ENCODE measurements at regions not wholly inside any gene's neighbourhood (a gene's known extent, or its start where the extent isn't known, plus 50 kb on each side); places are given as distances from the start of the nearest gene placed in this dataset.

GRCh38 chr5:135122797-135123196 is 88.8 kb upstream of the PITX1 start:
- intact Hi-C loops (cut with micrococcal nuclease) = no loop called here
- FAIRE-seq = no peak
- POLR2A ChIA-PET = no interaction called here

More at GRCh38 chr5:135122797-135123196, 88.8 kb upstream of the PITX1 start:
- Histone ChIP-seq H3K9me3 (replicated peaks; ENCODE audit: control insufficient read depth, insufficient read depth, low read length) (no peaks in the 10 kb centered on the region), H3K36me3 (ENCODE audit: control insufficient read depth in 2 of 2, extremely low read depth in 1 of 2, insufficient read depth in 2 of 2, low read length in 2 of 2) (no peaks in the 10 kb centered on the region), H4K20me1 (replicated peaks; ENCODE audit: control insufficient read depth, extremely low read depth, insufficient read depth, low read length) (no peaks in the 10 kb centered on the region), H3K27me3 (ENCODE audit: control insufficient read depth in 2 of 2, insufficient read depth in 2 of 2, low read length in 2 of 2) (peaks cover 3 to 4% of the 10 kb centered on the region in 2 experiments), H3K4me2 (ENCODE audit: insufficient read depth, low read length) (no peak overlapping the region), H3K9ac (replicated peaks; ENCODE audit: extremely low read depth, insufficient read depth, low read length) (no peak overlapping the region), H3K79me2 (ENCODE audit: control insufficient read depth, insufficient read depth, low read length) (no peaks in the 10 kb centered on the region), H3K4me1 (ENCODE audit: control insufficient read depth, extremely low read depth, insufficient read depth, low read length) (no peaks in the 10 kb centered on the region), H2AFZ (ENCODE audit: low read depth, low read length) (no peak overlapping the region), H3K27ac (ENCODE audit: insufficient read depth, low read depth, low read length) (no peak overlapping the region), H3K4me3 (replicated peaks in 1 of 3; ENCODE audit: insufficient read depth in 1 of 3, low read depth in 1 of 3, low read length in 3 of 3) (no peak overlapping the region), H3K9me1 (replicated peaks; ENCODE audit: control insufficient read depth, extremely low read depth, insufficient read depth, low read length) (no peaks in the 10 kb centered on the region)
- TF ChIP-seq EZH2 (IDR thresholded peaks at IDR 0.05; ENCODE audit: borderline replicate concordance, low read depth, low read length, severe bottlenecking) (no peak), GATA2 (IDR thresholded peaks at IDR 0.05; ENCODE audit: insufficient read depth, insufficient read length, low read depth, low read length) (no peak), FOS (IDR thresholded peaks at IDR 0.05; ENCODE audit: borderline replicate concordance, insufficient read depth, low read length) (no peak), POLR2AphosphoS5 (IDR thresholded peaks at IDR 0.05; ENCODE audit: insufficient read depth, low read depth, low read length) (no peak), JUN (IDR thresholded peaks at IDR 0.05; ENCODE audit: borderline replicate concordance, insufficient read depth, insufficient read length, low read depth) (no peak), MAX (IDR thresholded peaks at IDR 0.05; ENCODE audit: insufficient read depth, insufficient read length) (no peak), MYC (IDR thresholded peaks at IDR 0.05; ENCODE audit: low read depth, low read length) (no peak), POLR2A (IDR thresholded peaks at IDR 0.05; ENCODE audit: low read depth, low read length) (no peak)
- TF ChIP-seq, protein P1, sequence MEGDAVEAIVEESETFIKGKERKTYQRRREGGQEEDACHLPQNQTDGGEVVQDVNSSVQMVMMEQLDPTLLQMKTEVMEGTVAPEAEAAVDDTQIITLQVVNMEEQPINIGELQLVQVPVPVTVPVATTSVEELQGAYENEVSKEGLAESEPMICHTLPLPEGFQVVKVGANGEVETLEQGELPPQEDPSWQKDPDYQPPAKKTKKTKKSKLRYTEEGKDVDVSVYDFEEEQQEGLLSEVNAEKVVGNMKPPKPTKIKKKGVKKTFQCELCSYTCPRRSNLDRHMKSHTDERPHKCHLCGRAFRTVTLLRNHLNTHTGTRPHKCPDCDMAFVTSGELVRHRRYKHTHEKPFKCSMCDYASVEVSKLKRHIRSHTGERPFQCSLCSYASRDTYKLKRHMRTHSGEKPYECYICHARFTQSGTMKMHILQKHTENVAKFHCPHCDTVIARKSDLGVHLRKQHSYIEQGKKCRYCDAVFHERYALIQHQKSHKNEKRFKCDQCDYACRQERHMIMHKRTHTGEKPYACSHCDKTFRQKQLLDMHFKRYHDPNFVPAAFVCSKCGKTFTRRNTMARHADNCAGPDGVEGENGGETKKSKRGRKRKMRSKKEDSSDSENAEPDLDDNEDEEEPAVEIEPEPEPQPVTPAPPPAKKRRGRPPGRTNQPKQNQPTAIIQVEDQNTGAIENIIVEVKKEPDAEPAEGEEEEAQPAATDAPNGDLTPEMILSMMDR (IDR thresholded peaks at IDR 0.05; ENCODE audit: extremely low read depth in 1 of 2, insufficient read depth in 1 of 2, low read depth in 1 of 2, low read length in 2 of 2) = no peak
- no TSS peak for BruUV-seq (replicated peaks)
- CTCF ChIA-PET = interaction anchor here (1.4 to 1.5 kb wide), 2 partner anchors 9 to 12 kb away, joined by 3 to 4 read pairs; no protein-coding TSS in a partner anchor
- no peak for DNase-seq (ENCODE audit: low read depth, low spot score)
- dilution Hi-C loops (cut with MboI; ENCODE audit: extremely low pct_ligation_motif_present, low sequenced_read_pairs) = no loop called here
